Right lobe of liver (tissue), 4 donors: ENCODE measurements at regions not wholly inside any gene's neighbourhood (a gene's known extent, or its start where the extent isn't known, plus 50 kb on each side); places are given as distances from the start of the nearest gene placed in this dataset.

Experiments used
- POLR2A ChIP-seq: fragments of 450-650 bp; IDR thresholded peaks from one replicate; pipeline ENCODE4 v1.6.1; 2017; ENCODE audit warnings: antibody characterized with exemption, mild to moderate bottlenecking
- TF ChIP-seq, protein P1 (sequence below), 4 donors: fragments of 200-600 bp in 3 of 4; fragments of 450-650 bp in 1 of 4; IDR thresholded peaks; one replicate each; pipeline versions ENCODE4 v1.5.1 to v1.8.0; 2016 to 2022; ENCODE audit warnings: antibody characterized with exemption in 4 of 4, mild to moderate bottlenecking in 2 of 4
- donor health status: DM: no; HTN: no; CAD: no.
- donor health status: DM: no; HTN: no; CAD: no.
- donor health status: DM: no; HTN: yes; CAD: no.

DNA sequence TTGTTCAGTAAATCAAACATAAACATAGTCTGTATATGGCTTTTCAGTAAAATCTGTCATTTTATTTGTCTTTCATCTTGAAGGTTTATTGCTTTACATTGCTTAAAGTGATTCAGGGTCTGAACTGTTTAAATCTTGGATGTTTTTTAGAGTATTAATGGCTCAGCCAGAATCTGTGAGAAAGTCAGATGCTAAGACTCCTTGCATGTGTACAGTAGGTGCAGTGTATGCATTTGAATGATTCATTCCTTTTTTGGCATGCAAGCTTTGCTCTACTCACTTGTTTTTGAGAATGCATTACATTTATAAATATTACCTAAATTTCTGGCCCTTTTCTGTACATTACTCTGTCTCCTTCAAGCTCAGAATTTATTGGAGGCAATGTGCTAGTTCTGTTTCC lies 271.0 kb upstream of the RIOK2 start:
- TF ChIP-seq, protein P1, sequence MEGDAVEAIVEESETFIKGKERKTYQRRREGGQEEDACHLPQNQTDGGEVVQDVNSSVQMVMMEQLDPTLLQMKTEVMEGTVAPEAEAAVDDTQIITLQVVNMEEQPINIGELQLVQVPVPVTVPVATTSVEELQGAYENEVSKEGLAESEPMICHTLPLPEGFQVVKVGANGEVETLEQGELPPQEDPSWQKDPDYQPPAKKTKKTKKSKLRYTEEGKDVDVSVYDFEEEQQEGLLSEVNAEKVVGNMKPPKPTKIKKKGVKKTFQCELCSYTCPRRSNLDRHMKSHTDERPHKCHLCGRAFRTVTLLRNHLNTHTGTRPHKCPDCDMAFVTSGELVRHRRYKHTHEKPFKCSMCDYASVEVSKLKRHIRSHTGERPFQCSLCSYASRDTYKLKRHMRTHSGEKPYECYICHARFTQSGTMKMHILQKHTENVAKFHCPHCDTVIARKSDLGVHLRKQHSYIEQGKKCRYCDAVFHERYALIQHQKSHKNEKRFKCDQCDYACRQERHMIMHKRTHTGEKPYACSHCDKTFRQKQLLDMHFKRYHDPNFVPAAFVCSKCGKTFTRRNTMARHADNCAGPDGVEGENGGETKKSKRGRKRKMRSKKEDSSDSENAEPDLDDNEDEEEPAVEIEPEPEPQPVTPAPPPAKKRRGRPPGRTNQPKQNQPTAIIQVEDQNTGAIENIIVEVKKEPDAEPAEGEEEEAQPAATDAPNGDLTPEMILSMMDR (IDR thresholded peaks at IDR 0.05), result no peak
- no peak for TF ChIP-seq POLR2A
